AG10803 (cell line): ENCODE measurements at regions not wholly inside any gene's neighbourhood (a gene's known extent, or its start where the extent isn't known, plus 50 kb on each side); places are given as distances from the start of the nearest gene placed in this dataset.

Experiments
- DNase-seq: peaks from one replicate; pipeline ENCODE4 v3.0.0; 2010; ENCODE audit warnings: low read depth
- H3K4me3 ChIP-seq: 2 replicates; pipeline ENCODE4 v1.5.1; 2011; ENCODE audit warnings: mild to moderate bottlenecking, low read length, control low read depth
- CTCF ChIP-seq: conservative IDR thresholded peaks from 2 replicates; pipeline ENCODE4 v1.5.1; 2011; ENCODE audit warnings: mild to moderate bottlenecking, low read length, control low read depth, inconsistent platforms

GRCh38 chr18:39618265-39619003 lies 2052.8 kb upstream of the CELF4 start:
- TF ChIP-seq CTCF: no peak
- no peak overlapping the region for H3K4me3 ChIP-seq
- no peak for DNase-seq

GRCh38 chr18:39611381-39612100 lies 2045.9 kb upstream of the CELF4 start:
- DNase-seq: peak; percentile 4
- no peak overlapping the region for H3K4me3 ChIP-seq
- TF ChIP-seq CTCF: no peak

- no peak for DNase-seq
- TF ChIP-seq CTCF: no peak
- H3K4me3 ChIP-seq: no peak overlapping the region
Observed at GRCh38 chr18:39607034-39607433, 2041.4 kb upstream of the CELF4 start.

- H3K4me3 ChIP-seq: no peak overlapping the region
- TF ChIP-seq CTCF: no peak
- peak; percentile 25 for DNase-seq
Observed at GRCh38 chr18:39604836-39605235, 2039.2 kb upstream of the CELF4 start.

GRCh38 chr18:39602131-39602530 lies 2036.5 kb upstream of the CELF4 start:
- no peak for DNase-seq
- no peak for TF ChIP-seq CTCF
- no peak overlapping the region for H3K4me3 ChIP-seq

GRCh38 chr18:39600894-39601293 lies 2035.3 kb upstream of the CELF4 start:
- TF ChIP-seq CTCF: no peak
- no peak overlapping the region for H3K4me3 ChIP-seq
- DNase-seq: no peak

- H3K4me3 ChIP-seq: no peak overlapping the region
- no peak for DNase-seq
- TF ChIP-seq CTCF: no peak
Observed at GRCh38 chr18:39599251-39599650, 2033.7 kb upstream of the CELF4 start.
